ENCODE measurements at regions not wholly inside any gene's neighbourhood (a gene's known extent, or its start where the extent isn't known, plus 50 kb on each side); places are given as distances from the start of the nearest gene placed in this dataset.

- ChIA-PET CTCF (interaction anchor here (0.6 to 2.0 kb wide), 2 partner anchors 13 to 109 kb away, joined by 3 to 5 read pairs; no protein-coding TSS in a partner anchor), POLR2A (no interaction called here)
- no peak for DNase-seq (ENCODE audit: extremely low spot score)
- TF ChIP-seq CTCF (IDR thresholded peaks at IDR 0.05; ENCODE audit: control extremely low read depth, extremely low read depth, low read depth, missing control alignments): no peak
Measured at GRCh38 chr3:144058713-144059112, 87.1 kb downstream of the DIPK2A start.

GRCh38 chr3:144059481-144059880 lies 87.9 kb downstream of the DIPK2A start:
- ChIA-PET CTCF (interaction anchor here (1.5 kb wide), 1 partner anchor 16 kb away, joined by 3 read pairs; no protein-coding TSS in a partner anchor), POLR2A (no interaction called here)
- TF ChIP-seq CTCF (IDR thresholded peaks at IDR 0.05; ENCODE audit: control extremely low read depth, extremely low read depth, low read depth, missing control alignments): no peak
- DNase-seq (ENCODE audit: extremely low spot score): no peak

DNA sequence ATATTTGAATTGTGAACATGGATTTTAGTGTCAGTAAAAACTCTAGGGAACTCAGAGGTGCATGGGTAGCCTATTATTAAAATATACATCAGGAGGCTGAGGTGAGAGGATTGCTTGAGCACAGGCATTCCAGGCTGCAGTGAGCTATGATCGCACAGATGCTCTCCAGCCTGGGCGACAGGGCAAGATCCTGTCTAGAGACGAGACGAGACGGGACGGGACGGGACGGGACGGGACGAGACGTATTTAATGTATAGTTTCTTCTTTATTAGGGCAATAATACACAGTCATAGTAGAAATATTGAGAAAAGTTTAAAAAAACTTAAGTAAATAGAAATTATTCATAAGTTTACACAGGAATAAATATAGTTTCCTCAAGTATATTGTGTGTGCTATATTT lies 89.3 kb downstream of the DIPK2A start:
- ChIA-PET CTCF (interaction anchor here (0.8 to 1.5 kb wide), 2 partner anchors 15 to 55 kb away, joined by 3 read pairs; no protein-coding TSS in a partner anchor), POLR2A (no interaction called here)
- no peak for TF ChIP-seq CTCF (IDR thresholded peaks at IDR 0.05; ENCODE audit: control extremely low read depth, extremely low read depth, low read depth, missing control alignments)
- DNase-seq (ENCODE audit: extremely low spot score): no peak

GRCh38 chr3:144063306-144063705 lies 91.7 kb downstream of the DIPK2A start:
- no peak for TF ChIP-seq CTCF (IDR thresholded peaks at IDR 0.05; ENCODE audit: control extremely low read depth, extremely low read depth, low read depth, missing control alignments)
- no peak for DNase-seq (ENCODE audit: extremely low spot score)
- ChIA-PET CTCF (no interaction called here), POLR2A (no interaction called here)

GRCh38 chr3:144067059-144067458 lies 95.4 kb downstream of the DIPK2A start:
- TF ChIP-seq CTCF (IDR thresholded peaks at IDR 0.05; ENCODE audit: control extremely low read depth, extremely low read depth, low read depth, missing control alignments): no peak
- ChIA-PET CTCF (no interaction called here), POLR2A (no interaction called here)
- no peak for DNase-seq (ENCODE audit: extremely low spot score)

DNA sequence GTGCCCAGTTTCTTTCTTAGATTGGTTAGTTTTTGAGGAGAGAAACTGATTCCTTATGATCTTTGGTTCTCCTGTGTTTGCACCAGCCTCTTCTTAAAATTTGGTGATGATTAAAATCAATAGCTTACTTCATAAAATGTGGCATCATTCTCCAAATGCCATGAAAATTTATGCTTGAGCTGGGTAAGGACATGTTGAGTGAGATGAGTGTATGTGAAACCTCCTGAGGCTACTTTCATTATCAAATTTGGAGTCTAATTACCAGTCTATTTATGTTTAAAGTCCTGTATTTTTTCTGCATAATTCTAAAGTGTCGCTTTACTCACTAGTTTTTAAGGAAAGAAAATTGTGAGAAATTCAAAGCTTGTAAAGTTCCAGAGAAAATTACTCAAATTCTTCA lies 102.1 kb downstream of the DIPK2A start:
- DNase-seq (ENCODE audit: extremely low spot score): no peak
- POLR2A ChIA-PET: no interaction called here
- CTCF ChIA-PET: interaction anchor here (0.9 to 2.8 kb wide), 4 partner anchors 10 to 29 kb away, joined by 3 to 9 read pairs (median 4); no protein-coding TSS in a partner anchor
- no peak for TF ChIP-seq CTCF (IDR thresholded peaks at IDR 0.05; ENCODE audit: control extremely low read depth, extremely low read depth, low read depth, missing control alignments)

- TF ChIP-seq CTCF (IDR thresholded peaks at IDR 0.05; ENCODE audit: control extremely low read depth, extremely low read depth, low read depth, missing control alignments): no peak
- CTCF ChIA-PET: interaction anchor here (1.2 kb wide), 1 partner anchor 11 kb away, joined by 4 read pairs; no protein-coding TSS in a partner anchor
- POLR2A ChIA-PET: no interaction called here
- DNase-seq (ENCODE audit: extremely low spot score): no peak
Measured at GRCh38 chr3:144079634-144080033, 108.0 kb downstream of the DIPK2A start.

Measured in GM10248 (cell line).